HCT116 (cell line): ENCODE measurements at regions not wholly inside any gene's neighbourhood (a gene's known extent, or its start where the extent isn't known, plus 50 kb on each side); places are given as distances from the start of the nearest gene placed in this dataset.

Experiments used
- ATAC-seq: fragments of 200-7000 bp; cut with Tn5 transposase; 2 replicates; pipeline ENCODE4 v1.9.1; 2020; ENCODE audit warnings: mild to moderate bottlenecking, moderate library complexity
- BruUV-seq: library from RNA; stranded (reverse); fragments of 400-500 nt; replicated peaks from 2 replicates; lab custom pipeline; 2021; lab: Mats Ljungman, UMichigan
- CTCF ChIA-PET: fragments of 300-600 bp; sonication (Branson Sonifier 250); formaldehyde crosslinking; loops from one replicate; lab custom pipeline; 2021; ENCODE audit warnings: antibody characterized with exemption; lab: Charles Lee
- POLR2A ChIA-PET: fragments of 300-600, 350-600 bp; sonication (Branson Sonifier 250); formaldehyde crosslinking; loops from one replicate; lab custom pipeline; 2021; ENCODE audit warnings: antibody characterized with exemption; lab: Charles Lee
- RAD21 ChIA-PET, 2 experiments: fragments of 300-600 bp; sonication (Branson Sonifier 250); formaldehyde crosslinking; loops; one replicate each; lab custom pipeline; 2023; ENCODE audit warnings: low total read pairs in 2 of 2; ENCODE audit not compliant: uncharacterized antibody in 2 of 2, unreplicated experiment in 2 of 2, low non-redundant PET in 1 of 2; lab: Charles Lee
- DNase-seq: peaks from one replicate; pipeline ENCODE4 v3.0.0-alpha.2; 2010; ENCODE audit warnings: low read depth, low spot score
- H2AFZ ChIP-seq: fragments of 200-600 bp; shearing (Covaris generic), sonication (generic); 2 replicates; pipeline ENCODE4 v1.6.1; 2017; ENCODE audit warnings: low read depth, mixed run types, mixed read lengths, antibody characterized with exemption, low read length; ENCODE audit not compliant: poor library complexity, severe bottlenecking
- H3K27ac ChIP-seq: 2 replicates; pipeline ENCODE4 v1.5.1; 2012; ENCODE audit warnings: low read depth, low read length
- H3K27me3 ChIP-seq: fragments of 200-600 bp; sonication (generic); 2 replicates; pipeline ENCODE4 v1.6.1; 2016; ENCODE audit warnings: mixed run types, low read length, mixed read lengths; ENCODE audit not compliant: insufficient read depth
- H3K36me3 ChIP-seq, 2 experiments: fragments of 200-500 bp in 1 of 2; fragments of 200-600 bp in 1 of 2; sonication (Bioruptor generic) in 1 of 2; sonication (generic) in 1 of 2; 2 replicates each; pipeline versions ENCODE4 v1.5.1 to v1.6.1; 2014 to 2016; ENCODE audit warnings: low read length in 2 of 2, inconsistent platforms in 1 of 2, mixed read lengths in 1 of 2, mixed run types in 1 of 2; ENCODE audit not compliant: insufficient read depth in 2 of 2, control insufficient read depth in 1 of 2
- H3K4me1 ChIP-seq, 2 experiments: fragments of 200-600 bp in 1 of 2; sonication (generic) in 1 of 2; 2 replicates each; pipeline versions ENCODE4 v1.5.1 to v1.6.1; 2012 to 2017; ENCODE audit warnings: low read length in 2 of 2, inconsistent platforms in 1 of 2, mild to moderate bottlenecking in 1 of 2, mixed read lengths in 1 of 2, mixed run types in 1 of 2, moderate library complexity in 1 of 2; ENCODE audit not compliant: insufficient read depth in 2 of 2, control insufficient read depth in 1 of 2
- H3K4me2 ChIP-seq: fragments of 200-600 bp; sonication (generic); 2 replicates; pipeline ENCODE4 v1.6.1; 2017; ENCODE audit warnings: mixed run types, low read length, mixed read lengths
- H3K4me3 ChIP-seq, 2 experiments: fragments of 200-600 bp in 1 of 2; sonication (generic) in 1 of 2; replicated peaks in 1 of 2; 2 replicates each; pipeline ENCODE4 v1.5.1; 2011 to 2016; ENCODE audit warnings: low read length in 2 of 2, control low read depth in 1 of 2, low read depth in 1 of 2, mild to moderate bottlenecking in 1 of 2, mixed read lengths in 1 of 2, mixed run types in 1 of 2
- H3K79me2 ChIP-seq: fragments of 200-600 bp; sonication (generic); 2 replicates; pipeline ENCODE4 v1.6.1; 2017; ENCODE audit warnings: mild to moderate bottlenecking, mixed run types, low read length, moderate library complexity, mixed read lengths; ENCODE audit not compliant: insufficient read depth
- H3K9ac ChIP-seq: fragments of 200-600 bp; sonication (generic); 2 replicates; pipeline ENCODE4 v1.6.1; 2016; ENCODE audit warnings: low read length, mixed read lengths
- H3K9me2 ChIP-seq: fragments of 200-600 bp; sonication (generic), shearing (Covaris generic); 2 replicates; pipeline ENCODE4 v1.6.1; 2017; ENCODE audit warnings: mixed run types, mild to moderate bottlenecking, moderate library complexity; ENCODE audit not compliant: insufficient read depth
- H3K9me3 ChIP-seq, 2 experiments: fragments of 200-500 bp in 1 of 2; fragments of 200-600 bp in 1 of 2; sonication (Bioruptor generic) in 1 of 2; sonication (generic) in 1 of 2; 2 replicates each; pipeline ENCODE4 v1.6.1; 2014 to 2017; ENCODE audit warnings: low read length in 2 of 2, mixed read lengths in 2 of 2, inconsistent platforms in 1 of 2, low read depth in 1 of 2, mild to moderate bottlenecking in 1 of 2, mixed run types in 1 of 2, moderate library complexity in 1 of 2; ENCODE audit not compliant: control insufficient read depth in 1 of 2, insufficient read depth in 1 of 2
- H4K20me1 ChIP-seq: fragments of 200-600 bp; sonication (generic), shearing (Covaris generic); 2 replicates; pipeline ENCODE4 v1.6.1; 2017; ENCODE audit warnings: mixed run types, mild to moderate bottlenecking, moderate library complexity; ENCODE audit not compliant: insufficient read depth
- ATF3 ChIP-seq: IDR thresholded peaks from 2 replicates; pipeline ENCODE4 v1.6.1; 2012
- CBX3 ChIP-seq: IDR thresholded peaks from 2 replicates; pipeline ENCODE4 v1.6.1; 2012; ENCODE audit warnings: low read depth
- CTCF ChIP-seq, 3 experiments: fragments of 200-600 bp in 1 of 3; sonication (generic) in 1 of 3; IDR thresholded peaks in 2 of 3; conservative IDR thresholded peaks in 1 of 3; 2 replicates each; pipeline ENCODE4 v1.5.1; 2012 to 2017; ENCODE audit warnings: low read depth in 2 of 3, low read length in 2 of 3, antibody characterized with exemption in 1 of 3, borderline replicate concordance in 1 of 3, control low read depth in 1 of 3, mild to moderate bottlenecking in 1 of 3, mixed read lengths in 1 of 3, mixed run types in 1 of 3, moderate library complexity in 1 of 3; ENCODE audit not compliant: insufficient read depth in 1 of 3
- EGR1 ChIP-seq: IDR thresholded peaks from 2 replicates; pipeline ENCODE4 v1.6.1; 2012; ENCODE audit warnings: low read depth
- ELF1 ChIP-seq: IDR thresholded peaks from 2 replicates; pipeline ENCODE4 v1.6.1; 2012; ENCODE audit warnings: low read depth, borderline replicate concordance
- FOSL1 ChIP-seq: IDR thresholded peaks from 2 replicates; pipeline ENCODE4 v1.6.1; 2012; ENCODE audit warnings: low read depth
- MAX ChIP-seq: IDR thresholded peaks from 2 replicates; pipeline ENCODE4 v1.6.1; 2012
- POLR2A ChIP-seq: IDR thresholded peaks from 2 replicates; pipeline ENCODE4 v1.7.0; 2011; ENCODE audit warnings: borderline replicate concordance; ENCODE audit not compliant: insufficient read depth, insufficient read length; ENCODE audit errors: extremely low read depth
- POLR2AphosphoS5 ChIP-seq: IDR thresholded peaks from 2 replicates; pipeline ENCODE4 v1.6.1; 2011; ENCODE audit warnings: mild to moderate bottlenecking, low read depth, low read length, moderate library complexity
- RAD21 ChIP-seq: IDR thresholded peaks from 2 replicates; pipeline ENCODE4 v1.6.1; 2012; ENCODE audit warnings: low read depth, mild to moderate bottlenecking
- SRF ChIP-seq: IDR thresholded peaks from 2 replicates; pipeline ENCODE4 v1.6.1; 2012; ENCODE audit warnings: low read depth
- TCF7L2 ChIP-seq: IDR thresholded peaks from 2 replicates; pipeline ENCODE4 v1.7.0; 2011; ENCODE audit warnings: borderline replicate concordance, inconsistent platforms; ENCODE audit not compliant: insufficient read depth, insufficient read length; ENCODE audit errors: extremely low read depth
- YY1 ChIP-seq: IDR thresholded peaks from 2 replicates; pipeline ENCODE4 v1.6.1; 2011; ENCODE audit warnings: low read length, low read depth, moderate library complexity, mild to moderate bottlenecking; ENCODE audit not compliant: insufficient replicate concordance; ENCODE audit errors: extremely low read depth
- intact Hi-C: fragments of 100-400 bp; cut with micrococcal nuclease; formaldehyde crosslinking; loops from 2 replicates; pipeline ENCODE4 v1.10.0; 2022

GRCh38 chr20:7250337-7250736, 482.9 kb downstream of the BMP2 start:
- H3K4me3 ChIP-seq: no peak overlapping the region
- H3K4me1 ChIP-seq: no peaks in the 10 kb centered on the region
- BruUV-seq: no TSS peak
- H3K27ac ChIP-seq: no peak overlapping the region
- POLR2A ChIA-PET: no interaction called here
- no peak for ATAC-seq
- H3K36me3 ChIP-seq: no peaks in the 10 kb centered on the region
- intact Hi-C loops: no loop called here
- no peak overlapping the region for H2AFZ ChIP-seq
- H3K4me2 ChIP-seq: no peak overlapping the region
- H3K9me3 ChIP-seq: peaks cover 0 to 7% of the 10 kb centered on the region in 2 experiments; a peak in 2 of 4 replicates
- H3K79me2 ChIP-seq: no peaks in the 10 kb centered on the region
- H3K27me3 ChIP-seq: no peaks in the 10 kb centered on the region
- no peak overlapping the region for H3K9ac ChIP-seq
- no peaks in the 10 kb centered on the region for H4K20me1 ChIP-seq
- no peaks in the 10 kb centered on the region for H3K9me2 ChIP-seq
- no peak for TF ChIP-seq POLR2A
- no peak for TF ChIP-seq SRF
- no peak for TF ChIP-seq EGR1
- no peak for TF ChIP-seq FOSL1
- TF ChIP-seq RAD21: no peak
- no peak for TF ChIP-seq ELF1
- no peak for TF ChIP-seq CBX3
- no peak for TF ChIP-seq MAX
- TF ChIP-seq CTCF (IDR thresholded peaks at IDR 0.05 in 2 of 3, conservative IDR thresholded peaks at IDR 0.05 in 1 of 3; ENCODE audit: borderline replicate concordance in 1 of 3, insufficient read depth in 1 of 3, low read depth in 2 of 3, low read length in 2 of 3): no peak
- TF ChIP-seq, all 23 proteins: peak for 0
- DNase-seq: no peak
- RAD21 ChIA-PET: no interaction called here
- CTCF ChIA-PET: no interaction called here

- peaks cover 0 to 12% of the 10 kb centered on the region in 2 experiments; a peak in 1 of 4 replicates for H3K9me3 ChIP-seq
- H3K27me3 ChIP-seq: no peaks in the 10 kb centered on the region
These were observed 489.6 kb downstream of the BMP2 start for GRCh38 chr20:7257099-7257498.

More at GRCh38 chr20:7257099-7257498, 489.6 kb downstream of the BMP2 start:
- no peaks in the 10 kb centered on the region for H3K4me1 ChIP-seq
- no peak overlapping the region for H3K27ac ChIP-seq
- no peak for DNase-seq
- H3K9me2 ChIP-seq: no peaks in the 10 kb centered on the region
- H3K9ac ChIP-seq: no peak overlapping the region
- H3K79me2 ChIP-seq: no peaks in the 10 kb centered on the region
- intact Hi-C loops: no loop called here
- TF ChIP-seq POLR2AphosphoS5: no peak
- TF ChIP-seq CBX3: no peak
- TF ChIP-seq ATF3: no peak
- no peak for TF ChIP-seq TCF7L2
- no peak for TF ChIP-seq YY1
- TF ChIP-seq FOSL1: no peak
- no peak for TF ChIP-seq EGR1
- no peaks in the 10 kb centered on the region for H4K20me1 ChIP-seq
- H2AFZ ChIP-seq: no peak overlapping the region
- ChIA-PET RAD21 (no interaction called here), CTCF (no interaction called here), POLR2A (no interaction called here)
- no peak overlapping the region for H3K4me2 ChIP-seq
- BruUV-seq: no TSS peak
- no peaks in the 10 kb centered on the region for H3K36me3 ChIP-seq
- no peak overlapping the region for H3K4me3 ChIP-seq
- no peak for ATAC-seq
